Loucy (cell line): ENCODE measurements at regions not wholly inside any gene's neighbourhood (a gene's known extent, or its start where the extent isn't known, plus 50 kb on each side); places are given as distances from the start of the nearest gene placed in this dataset.

Experiments
- H2AFZ ChIP-seq: fragments of 200-600 bp; sonication (generic); 2 replicates; pipeline ENCODE4 v1.6.0; 2016; ENCODE audit warnings: antibody characterized with exemption, mild to moderate bottlenecking, low read length, moderate library complexity
- H3F3A ChIP-seq: fragments of 200-600 bp; 2 replicates; pipeline ENCODE4 v1.6.0; 2016; ENCODE audit warnings: antibody characterized with exemption, low read depth, mild to moderate bottlenecking
- H3K27me3 ChIP-seq: fragments of 200-600 bp; sonication (generic); 2 replicates; pipeline ENCODE4 v1.6.1; 2014; ENCODE audit warnings: low read length, mild to moderate bottlenecking; ENCODE audit not compliant: insufficient read depth, poor library complexity, severe bottlenecking
- H3K36me3 ChIP-seq: fragments of 200-600 bp; sonication (generic); 2 replicates; pipeline ENCODE4 v1.6.1; 2016; ENCODE audit warnings: low read length; ENCODE audit not compliant: insufficient read depth
- H3K4me1 ChIP-seq: fragments of 200-600 bp; sonication (generic); 2 replicates; pipeline ENCODE4 v1.5.1; 2014; ENCODE audit warnings: low read length, mild to moderate bottlenecking; ENCODE audit not compliant: insufficient read depth, poor library complexity, severe bottlenecking
- H3K4me2 ChIP-seq: fragments of 200-600 bp; sonication (generic); 2 replicates; pipeline ENCODE4 v1.6.0; 2014; ENCODE audit warnings: antibody characterized with exemption, low read length, low read depth, mild to moderate bottlenecking; ENCODE audit not compliant: poor library complexity, severe bottlenecking
- H3K4me3 ChIP-seq: fragments of 200-600 bp; sonication (generic); 2 replicates; pipeline ENCODE4 v1.5.1; 2014; ENCODE audit warnings: low read length, mild to moderate bottlenecking, mixed read lengths; ENCODE audit not compliant: poor library complexity, severe bottlenecking
- H3K79me2 ChIP-seq: fragments of 200-600 bp; sonication (generic); 2 replicates; pipeline ENCODE4 v1.6.1; 2014; ENCODE audit warnings: low read length; ENCODE audit not compliant: insufficient read depth
- H3K9ac ChIP-seq: fragments of 200-600 bp; sonication (generic); 2 replicates; pipeline ENCODE4 v1.6.0; 2014; ENCODE audit warnings: mild to moderate bottlenecking, low read depth, low read length, moderate library complexity; ENCODE audit not compliant: poor library complexity, severe bottlenecking
- H3K9me2 ChIP-seq: fragments of 200-600 bp; sonication (generic); replicated peaks from 2 replicates; pipeline ENCODE4 v1.6.1; 2016; ENCODE audit warnings: low read depth, low read length, mixed read lengths
- H3K9me3 ChIP-seq: fragments of 200-600 bp; sonication (generic); 2 replicates; pipeline ENCODE4 v1.6.1; 2014; ENCODE audit warnings: mild to moderate bottlenecking, antibody characterized with exemption, low read length, low read depth; ENCODE audit not compliant: insufficient read depth
- H4K20me1 ChIP-seq: fragments of 200-600 bp; sonication (generic); 2 replicates; pipeline ENCODE4 v1.6.0; 2014; ENCODE audit warnings: antibody characterized with exemption, low read length, mild to moderate bottlenecking; ENCODE audit not compliant: insufficient read depth, poor library complexity, severe bottlenecking
- CTCF ChIP-seq: fragments of 200-600 bp; sonication (generic); conservative IDR thresholded peaks from 2 replicates; pipeline ENCODE4 v1.5.1; 2014; ENCODE audit warnings: mild to moderate bottlenecking, antibody characterized with exemption, low read length
- EZH2phosphoT487 ChIP-seq: fragments of 200-600 bp; IDR thresholded peaks from 2 replicates; pipeline ENCODE4 v1.6.1; 2018; ENCODE audit warnings: antibody characterized with exemption, mild to moderate bottlenecking, moderate library complexity, borderline replicate concordance

DNA sequence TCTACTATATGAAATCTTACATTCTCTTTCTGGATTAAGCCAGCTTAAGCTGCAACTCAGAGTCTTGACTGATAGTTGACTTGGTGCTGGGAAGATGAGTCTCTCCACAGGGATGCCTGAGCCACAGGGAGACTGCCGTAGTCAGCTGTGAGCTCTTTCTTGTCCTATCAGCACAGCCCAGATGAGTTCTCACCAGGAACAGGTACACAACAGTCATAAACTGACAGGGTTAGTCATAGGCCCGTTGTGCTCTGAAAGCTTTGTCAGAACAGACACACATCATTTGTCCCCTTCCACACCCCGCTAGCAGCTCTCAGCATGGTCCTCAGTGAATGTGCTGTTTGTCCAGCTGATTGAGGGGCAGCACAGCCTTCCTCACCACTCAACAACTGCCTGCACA lies 221.6 kb downstream of the RPS24 start:
- Histone ChIP-seq H3K4me2 (no peak overlapping the region), H3K79me2 (peaks cover 20% of the 10 kb centered on the region), H2AFZ (no peak overlapping the region), H3K4me1 (peaks cover 80% of the 10 kb centered on the region), H3K9me2 (no peaks in the 10 kb centered on the region), H4K20me1 (no peaks in the 10 kb centered on the region), H3K36me3 (no peaks in the 10 kb centered on the region), H3K9ac (peak overlapping the region; percentile 43), H3K27me3 (no peaks in the 10 kb centered on the region), H3K4me3 (no peak overlapping the region), H3K9me3 (no peaks in the 10 kb centered on the region), H3F3A (peaks cover 5% of the 10 kb centered on the region; the same call in 1 of the 2 replicates)
- TF ChIP-seq EZH2phosphoT487 (no peak), CTCF (no peak)

GRCh38 chr10:78255796-78256638 lies 222.4 kb downstream of the RPS24 start:
- H4K20me1 ChIP-seq = no peaks in the 10 kb centered on the region
- H3K36me3 ChIP-seq = no peaks in the 10 kb centered on the region
- H3K79me2 ChIP-seq = peaks cover 18% of the 10 kb centered on the region
- 0 out of 2 replicates have a peak overlapping the region, but pooled peaks have one; percentile 7 for H2AFZ ChIP-seq
- H3K4me3 ChIP-seq = no peak overlapping the region
- peak overlapping the region; percentile 44 for H3K9ac ChIP-seq
- no peaks in the 10 kb centered on the region for H3K9me3 ChIP-seq
- no peaks in the 10 kb centered on the region for H3K9me2 ChIP-seq
- H3K4me2 ChIP-seq = no peak overlapping the region
- H3K4me1 ChIP-seq = peaks cover 79% of the 10 kb centered on the region
- H3K27me3 ChIP-seq = no peaks in the 10 kb centered on the region
- no peaks in the 10 kb centered on the region for H3F3A ChIP-seq
- TF ChIP-seq CTCF (no peak), EZH2phosphoT487 (no peak)

DNA sequence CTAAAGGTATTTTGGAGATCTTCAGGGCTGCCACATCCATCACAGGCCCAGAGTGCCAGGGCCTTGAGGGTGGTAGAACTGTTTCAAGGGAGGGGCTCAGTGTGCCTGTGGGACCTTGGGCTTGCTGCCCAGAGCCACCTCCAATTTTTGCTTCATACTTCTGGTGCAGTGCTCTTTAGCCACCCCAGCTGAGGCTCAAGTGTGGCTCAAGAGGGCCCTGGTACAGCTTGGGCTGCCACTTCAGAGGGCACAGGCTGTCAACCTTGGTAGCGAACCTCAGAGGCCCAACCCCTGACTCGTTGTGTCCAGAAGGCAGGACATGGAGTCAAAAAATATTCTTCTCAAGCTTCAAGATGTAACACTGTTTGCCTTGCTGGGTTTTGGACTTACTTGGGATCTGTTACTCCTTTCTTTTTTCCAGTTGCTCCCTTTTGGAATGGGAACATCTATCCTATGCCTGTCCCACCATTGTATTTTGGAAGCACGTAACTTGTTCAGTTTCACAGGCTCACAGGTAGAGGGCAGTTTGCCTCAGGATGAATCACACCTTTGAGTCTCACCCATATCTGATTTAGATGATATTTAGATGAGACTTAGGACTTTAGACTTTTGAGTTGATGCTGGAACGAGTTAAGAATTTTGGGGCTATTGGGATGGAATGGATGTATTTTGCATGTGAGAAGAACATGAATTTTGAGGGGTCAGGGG lies 224.8 kb downstream of the RPS24 start:
- no peak for TF ChIP-seq EZH2phosphoT487
- TF ChIP-seq CTCF = peak; percentile 57
- H3K27me3 ChIP-seq = no peaks in the 10 kb centered on the region
- no peaks in the 10 kb centered on the region for H3K9me3 ChIP-seq
- no peak overlapping the region for H3K4me2 ChIP-seq
- H4K20me1 ChIP-seq = no peaks in the 10 kb centered on the region
- H3K4me3 ChIP-seq = no peak overlapping the region
- H3K9ac ChIP-seq = no peak overlapping the region
- H3K4me1 ChIP-seq = peaks cover 54% of the 10 kb centered on the region
- no peaks in the 10 kb centered on the region for H3K36me3 ChIP-seq
- no peaks in the 10 kb centered on the region for H3K79me2 ChIP-seq
- H2AFZ ChIP-seq = no peak overlapping the region
- no peaks in the 10 kb centered on the region for H3K9me2 ChIP-seq
- H3F3A ChIP-seq = no peaks in the 10 kb centered on the region
